GM19324 (cell line): ENCODE measurements at regions not wholly inside any gene's neighbourhood (a gene's known extent, or its start where the extent isn't known, plus 50 kb on each side); places are given as distances from the start of the nearest gene placed in this dataset.

ENCODE experiments used
- ATAC-seq: cut with Tn5 transposase; IDR thresholded peaks from one replicate; pipeline ENCODE4 v1.9.1; 2021; ENCODE audit warnings: mild to moderate bottlenecking, moderate library complexity; ENCODE audit not compliant: unreplicated experiment, low FRiP score

DNA sequence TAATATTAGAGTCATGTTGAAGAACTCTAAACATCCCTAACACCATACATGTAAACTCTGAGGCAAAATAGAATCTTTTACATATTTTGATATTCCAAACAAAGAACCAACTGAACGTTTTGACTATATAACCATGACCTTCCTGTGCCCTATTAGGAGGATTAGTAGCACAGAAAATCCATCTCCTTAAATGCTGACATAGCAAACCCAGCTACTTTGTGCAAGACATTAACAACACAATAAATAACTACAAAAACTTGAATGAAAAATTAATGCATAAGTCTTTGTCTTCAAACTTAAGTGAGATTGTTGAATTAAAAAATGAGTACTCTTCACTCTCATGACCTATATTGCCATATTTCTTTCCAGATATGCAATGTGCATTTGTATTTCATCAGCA, 450.0 kb upstream of the PDZRN3 start:
- no peak for ATAC-seq

DNA sequence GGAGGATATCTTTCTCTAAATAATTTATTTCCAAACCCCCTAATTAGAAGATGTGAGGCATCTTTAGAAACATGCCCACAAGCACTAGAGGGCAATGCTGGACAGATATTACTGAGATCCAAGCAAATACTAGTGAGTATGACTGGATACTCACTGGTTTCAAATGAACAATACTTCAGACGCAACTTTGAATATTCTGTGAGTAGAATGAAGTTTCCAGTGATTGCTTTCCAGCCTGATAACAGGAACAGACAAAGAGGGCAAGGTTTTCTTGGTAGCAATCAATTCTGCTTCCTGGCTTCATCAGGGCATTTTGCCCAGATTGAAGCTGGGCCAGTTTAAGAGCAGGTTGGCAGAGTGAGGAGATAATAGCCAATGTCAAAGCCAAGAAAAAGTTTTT, 442.6 kb upstream of the PDZRN3 start:
- ATAC-seq = no peak

DNA sequence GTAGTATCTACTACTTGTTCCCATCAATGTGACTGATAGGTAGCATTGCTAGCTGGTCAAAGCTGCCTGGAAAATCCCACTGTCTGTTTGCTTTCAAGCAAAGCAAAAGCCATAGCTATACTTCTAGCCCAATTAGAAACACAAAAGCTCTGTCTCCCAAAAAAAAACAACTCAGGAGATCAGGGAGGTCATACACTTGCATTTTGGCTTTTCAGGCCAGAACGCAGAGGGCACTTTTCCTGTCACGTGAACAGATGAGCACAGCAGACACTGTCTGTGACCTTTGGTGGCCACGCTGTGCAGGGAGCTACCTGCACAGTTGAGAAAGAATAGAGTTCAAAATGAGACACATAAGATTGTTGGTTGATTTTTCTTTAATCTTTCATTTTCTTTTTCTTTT, 441.7 kb upstream of the PDZRN3 start:
- ATAC-seq = no peak

DNA sequence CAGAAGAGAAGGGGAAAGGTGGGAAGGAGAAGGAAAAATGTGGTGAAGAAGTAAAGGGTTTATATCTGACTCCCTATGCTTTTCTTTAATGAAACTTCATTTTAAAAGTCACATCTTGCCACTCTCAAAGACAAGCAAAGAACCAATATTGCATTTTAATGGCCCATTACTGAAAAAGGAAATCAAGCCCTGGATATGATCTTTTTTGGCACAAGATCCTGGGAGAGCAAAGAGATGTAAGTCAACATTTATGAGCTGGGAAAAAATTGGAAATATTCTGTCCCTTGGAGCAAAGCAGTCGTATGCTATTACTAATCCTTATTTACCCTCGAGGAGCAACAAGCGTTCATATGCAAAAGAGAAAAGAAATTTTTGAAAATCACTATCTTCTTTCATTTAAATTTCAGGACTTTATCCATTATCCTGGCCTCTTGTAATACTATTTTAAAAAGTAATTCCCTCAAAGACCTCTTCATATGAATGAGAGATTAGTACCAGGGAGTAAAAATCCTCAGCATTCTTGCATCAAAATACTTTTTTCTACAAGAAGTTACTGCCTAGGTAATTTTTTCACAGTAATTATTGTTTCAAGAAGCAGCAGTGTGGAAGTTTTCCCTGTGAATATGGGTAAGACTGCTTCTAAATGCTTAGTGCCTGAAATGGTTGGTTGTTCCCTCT, 435.3 kb upstream of the PDZRN3 start:
- no peak for ATAC-seq

DNA sequence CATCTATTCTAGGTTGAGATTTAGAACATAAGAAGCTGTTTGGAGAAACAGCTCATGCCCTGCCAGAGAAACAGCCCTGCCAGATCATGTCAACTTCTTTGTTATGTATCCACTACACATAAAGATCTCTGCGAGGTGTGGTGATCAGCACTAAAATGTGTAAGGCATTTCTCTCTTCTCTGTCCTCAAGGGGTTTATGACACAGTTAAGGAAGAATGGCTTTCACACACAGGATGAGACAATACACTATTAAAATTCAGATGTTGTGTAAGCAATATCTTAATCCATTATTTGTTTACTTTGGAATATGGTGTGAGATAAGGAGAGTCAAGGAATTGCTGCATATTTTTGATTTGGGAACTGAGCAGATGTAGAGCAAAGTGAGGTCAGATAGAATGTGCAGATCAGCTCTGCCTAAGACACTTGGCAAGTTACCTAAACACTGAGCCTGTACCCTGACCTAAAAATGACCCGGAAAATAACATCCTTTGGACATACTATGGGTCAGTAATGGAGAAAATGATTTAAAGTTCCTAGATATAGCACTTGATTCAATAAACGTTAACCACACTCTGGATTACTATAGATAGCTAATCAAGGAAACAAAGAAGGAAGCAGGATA, 434.7 kb upstream of the PDZRN3 start:
- no peak for ATAC-seq

DNA sequence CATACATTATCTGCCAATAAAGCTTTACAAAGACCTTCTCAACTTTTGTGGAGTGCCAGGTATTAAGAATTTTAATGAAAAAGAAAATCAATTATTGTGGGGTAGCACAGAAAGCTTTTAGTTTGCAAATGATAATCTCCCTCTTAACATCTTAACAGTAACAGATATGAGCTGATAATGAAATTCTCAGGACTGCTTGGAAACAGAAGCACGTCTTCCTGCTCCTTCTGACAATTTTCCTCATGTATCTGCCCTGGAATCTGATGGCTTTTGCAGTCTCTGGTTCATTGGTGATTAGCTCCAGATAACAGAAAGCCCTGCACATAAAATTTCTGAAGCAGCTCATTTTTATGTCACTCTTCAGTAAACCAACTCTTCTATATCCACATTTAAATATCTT, 432.4 kb upstream of the PDZRN3 start:
- no peak for ATAC-seq

DNA sequence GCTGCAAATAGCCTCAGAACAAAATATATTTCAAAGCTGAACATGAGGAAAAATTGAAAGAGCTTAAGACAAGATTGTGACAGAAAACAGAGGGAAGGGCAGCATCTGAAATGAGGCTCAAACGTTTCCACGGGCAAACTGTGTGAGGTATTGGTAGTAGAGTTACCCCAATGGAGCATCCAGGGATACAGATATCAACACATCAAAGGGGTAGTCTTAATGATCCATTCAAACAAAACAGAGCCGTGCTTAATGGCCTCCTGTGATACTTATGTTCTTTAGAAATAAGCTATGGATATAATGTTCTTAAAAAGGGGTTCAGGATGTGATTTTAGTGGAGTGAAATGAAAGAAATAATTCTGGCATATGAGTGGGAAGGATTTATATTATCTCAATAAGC, 430.3 kb upstream of the PDZRN3 start:
- ATAC-seq = no peak

DNA sequence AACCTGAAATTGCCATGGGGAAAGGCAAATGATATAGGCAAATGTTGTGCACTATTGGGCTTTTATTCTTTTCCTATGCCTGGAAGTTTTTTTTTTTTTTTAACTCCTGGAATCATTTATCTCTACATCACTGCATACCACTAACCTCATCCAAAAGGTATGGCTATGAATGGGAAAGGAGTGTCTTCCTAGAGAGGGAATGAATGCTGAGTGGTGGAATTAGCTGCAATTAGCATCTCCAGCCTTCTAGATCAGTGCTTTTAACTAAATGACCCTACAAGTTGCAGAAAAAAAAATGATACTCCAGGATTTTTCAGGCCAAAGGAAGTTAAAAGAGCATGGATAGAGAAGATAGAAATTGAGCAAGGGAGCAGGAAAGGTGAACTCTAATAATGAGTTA, 429.8 kb upstream of the PDZRN3 start:
- no peak for ATAC-seq

DNA sequence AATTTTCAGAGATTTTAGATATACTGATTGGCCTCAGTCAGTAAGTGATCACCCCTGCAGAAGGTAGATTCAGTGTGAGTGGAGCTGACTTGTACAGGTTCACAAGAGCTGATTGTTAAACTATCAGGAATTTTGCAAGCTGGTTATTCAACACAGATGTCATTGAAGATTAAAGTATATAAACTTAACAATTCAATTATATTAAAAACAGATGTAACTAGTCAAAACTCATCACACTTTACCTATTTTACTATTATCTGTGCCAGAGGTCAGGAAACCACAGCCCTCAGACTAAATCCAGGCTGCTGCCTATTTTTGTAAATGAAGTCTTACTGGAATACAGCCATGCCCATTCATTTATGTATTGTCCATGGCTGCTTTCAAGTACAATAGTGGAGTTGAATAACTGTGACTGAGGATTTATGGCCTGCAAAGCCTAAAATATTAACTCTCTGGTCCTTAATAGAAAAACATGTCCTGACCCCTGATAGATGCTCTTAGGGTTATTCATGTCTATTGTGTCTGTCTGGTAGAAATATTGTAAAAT, 429.3 kb upstream of the PDZRN3 start:
- ATAC-seq = no peak

DNA sequence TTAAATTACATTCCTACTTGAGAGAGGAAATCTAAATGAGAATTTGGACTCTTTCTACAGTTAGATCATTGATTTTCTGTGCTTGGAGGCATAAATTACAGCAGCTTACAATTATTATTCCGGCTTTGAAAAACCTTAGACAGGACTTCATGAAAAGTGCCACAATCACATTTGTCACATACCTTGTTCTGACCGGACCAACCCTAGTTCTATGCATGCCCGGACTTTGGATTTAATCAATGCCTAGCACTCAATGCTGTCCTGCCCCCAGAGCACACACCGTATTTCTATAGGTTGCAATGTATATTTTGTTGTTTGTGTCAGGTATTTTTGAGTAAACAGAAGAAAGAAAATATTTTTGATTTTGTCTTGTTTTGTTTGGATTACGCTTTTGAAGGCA, 424.7 kb upstream of the PDZRN3 start:
- no peak for ATAC-seq

DNA sequence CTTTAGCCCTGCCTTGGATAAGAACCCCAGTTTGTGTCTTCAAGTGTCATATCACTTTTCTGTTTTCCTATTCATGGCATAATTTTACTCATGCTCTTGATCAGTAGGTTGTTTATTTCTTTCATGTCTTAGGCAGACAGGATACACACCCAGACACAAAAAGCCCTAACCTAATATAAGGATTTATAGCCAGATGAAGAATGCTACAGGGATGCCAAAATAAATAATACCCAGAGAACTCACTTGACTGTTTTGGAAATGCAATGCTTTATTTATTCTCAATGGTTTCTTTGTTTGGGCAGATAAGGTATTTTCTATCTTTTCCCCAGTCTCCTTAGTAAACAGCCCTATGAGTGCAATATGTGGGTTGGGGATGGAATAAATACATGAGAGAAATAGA, 424.0 kb upstream of the PDZRN3 start:
- no peak for ATAC-seq

DNA sequence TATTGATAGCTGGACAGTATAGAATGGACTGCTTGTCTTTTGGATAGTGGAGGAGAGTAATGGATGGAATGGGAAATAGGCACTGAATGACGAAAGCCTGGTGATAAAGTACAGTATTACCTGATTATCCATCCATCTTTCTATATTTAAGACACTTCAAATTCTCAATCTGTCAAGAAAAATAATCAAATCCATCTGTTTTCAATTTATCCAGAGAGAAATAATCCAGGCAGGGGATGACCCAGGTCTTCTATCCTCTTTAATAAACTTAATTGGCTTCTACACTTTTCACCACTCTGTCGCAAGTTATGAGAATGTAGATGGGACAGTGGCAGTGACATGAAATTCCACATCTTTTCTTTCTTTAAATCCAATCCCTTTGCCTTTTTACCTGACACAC, 420.3 kb upstream of the PDZRN3 start:
- ATAC-seq = no peak

DNA sequence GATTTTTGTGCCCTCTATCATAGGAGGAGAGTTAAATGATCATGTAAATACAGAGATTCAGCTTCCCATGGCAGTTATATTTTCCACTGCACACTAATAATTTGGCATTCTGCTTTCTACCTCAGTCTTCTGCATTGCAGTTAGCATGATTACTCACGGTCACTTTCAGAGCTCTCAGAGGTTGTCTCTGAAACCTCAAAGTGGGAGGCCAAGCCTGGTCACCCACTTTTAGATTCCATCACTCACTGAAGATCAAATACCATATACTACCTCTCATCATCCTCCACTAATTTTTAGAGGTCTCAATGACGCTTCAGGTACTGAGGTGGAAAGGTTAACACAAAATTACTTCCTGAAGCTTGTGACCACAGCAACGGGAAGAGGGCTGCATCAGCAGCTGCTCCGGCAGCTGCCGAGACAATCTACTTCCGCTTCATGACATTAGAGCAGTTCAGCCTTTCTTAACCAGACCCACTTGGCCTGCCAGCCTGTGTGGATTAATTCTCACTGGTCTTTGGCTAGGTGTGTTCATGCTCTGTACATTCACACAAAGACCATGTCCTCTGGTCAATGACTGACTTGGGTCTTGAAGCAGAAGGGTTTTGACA, 416.4 kb upstream of the PDZRN3 start:
- ATAC-seq = no peak

DNA sequence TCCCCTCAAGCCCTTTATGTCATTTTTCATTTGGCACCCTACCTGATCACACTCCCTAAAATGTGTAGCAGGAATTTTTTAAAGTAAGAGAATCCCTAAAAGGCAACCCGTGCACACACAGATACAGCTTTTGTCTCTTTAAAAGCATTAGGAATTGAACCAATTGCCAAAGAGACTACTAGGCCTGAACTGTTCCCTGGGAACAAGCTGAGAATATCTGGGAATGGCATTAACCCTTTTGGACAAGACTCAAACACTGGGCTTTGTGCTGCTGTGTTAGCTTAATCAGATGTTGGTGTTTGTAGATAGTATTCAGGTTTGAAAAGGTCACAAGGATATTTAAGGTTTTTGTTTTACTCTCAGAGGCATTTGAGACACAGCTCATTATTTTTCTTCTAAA, 414.4 kb upstream of the PDZRN3 start:
- ATAC-seq = no peak

DNA sequence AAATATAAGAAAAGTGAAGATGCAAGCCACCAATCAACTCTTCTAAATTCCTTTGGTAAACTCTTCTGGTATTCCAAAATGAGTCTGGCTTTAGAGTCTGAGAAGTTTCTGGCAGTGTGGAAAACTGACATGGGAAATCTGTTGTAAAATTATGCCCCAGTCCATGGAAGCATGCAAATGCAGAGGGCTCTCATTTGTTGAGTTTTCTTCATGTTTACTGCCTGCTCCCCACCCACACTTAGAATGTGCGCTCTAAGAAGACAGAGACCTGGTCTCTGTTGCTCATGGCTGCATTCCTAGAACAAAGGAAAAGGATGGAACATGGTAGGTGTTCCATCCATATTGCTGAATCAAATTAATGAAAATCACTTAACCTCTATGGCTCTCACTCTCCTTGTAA, 411.8 kb upstream of the PDZRN3 start:
- no peak for ATAC-seq

DNA sequence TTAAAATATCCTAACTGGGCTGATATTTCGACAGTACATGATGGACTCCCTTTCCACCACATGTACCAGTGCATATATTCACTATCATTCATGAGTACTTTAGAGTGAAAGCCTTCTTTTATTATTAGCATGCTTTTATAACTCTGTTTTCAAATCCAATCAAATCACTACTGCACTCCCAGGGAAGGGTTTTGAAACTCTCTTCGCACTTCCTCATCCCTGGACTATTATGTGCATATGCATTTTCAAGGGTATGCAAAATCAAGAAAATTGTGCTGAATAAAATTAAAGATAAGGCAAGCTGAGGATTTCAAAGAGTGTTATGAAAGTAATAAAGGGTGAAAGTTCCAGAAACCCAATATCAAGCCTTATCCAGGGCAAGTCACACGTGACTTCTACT, 411.4 kb upstream of the PDZRN3 start:
- ATAC-seq = no peak

DNA sequence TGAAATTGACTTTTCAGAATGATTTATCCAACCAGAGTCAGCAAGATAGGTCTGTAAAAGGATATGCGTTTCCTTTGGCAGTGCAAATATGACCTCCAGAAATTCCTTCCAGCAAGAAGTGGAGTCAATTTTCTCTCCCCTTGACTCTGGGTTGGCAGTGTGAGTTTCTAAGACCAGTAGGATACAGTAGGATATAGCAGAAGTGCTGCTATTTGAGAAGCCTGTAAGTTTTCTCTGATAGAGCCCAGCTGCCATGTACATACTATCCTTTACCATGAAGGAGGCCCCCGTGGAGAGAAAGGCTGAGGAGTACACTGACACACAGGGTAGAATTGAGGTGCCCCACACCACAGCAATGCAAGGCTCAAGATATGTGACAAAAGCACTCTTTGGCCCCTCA, 409.1 kb upstream of the PDZRN3 start:
- ATAC-seq = no peak

DNA sequence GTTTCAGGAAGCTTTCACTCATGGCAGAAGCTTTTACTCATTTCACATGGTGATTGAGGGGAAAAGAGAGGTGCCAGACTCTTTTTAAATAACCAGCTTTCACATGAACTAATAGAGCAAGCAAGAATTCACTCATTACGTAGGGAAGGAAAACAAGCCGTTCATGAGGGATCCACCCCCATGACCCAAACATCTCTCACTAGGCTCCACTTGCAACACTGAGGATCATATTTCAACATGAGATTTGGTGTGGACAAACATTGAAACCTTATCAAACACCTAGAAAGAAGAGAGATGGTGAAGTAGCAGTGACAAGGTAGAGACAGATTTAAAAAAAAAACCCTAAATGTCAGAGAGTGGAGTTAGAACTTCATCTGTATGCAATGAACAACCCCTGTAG, 408.6 kb upstream of the PDZRN3 start:
- ATAC-seq = no peak

DNA sequence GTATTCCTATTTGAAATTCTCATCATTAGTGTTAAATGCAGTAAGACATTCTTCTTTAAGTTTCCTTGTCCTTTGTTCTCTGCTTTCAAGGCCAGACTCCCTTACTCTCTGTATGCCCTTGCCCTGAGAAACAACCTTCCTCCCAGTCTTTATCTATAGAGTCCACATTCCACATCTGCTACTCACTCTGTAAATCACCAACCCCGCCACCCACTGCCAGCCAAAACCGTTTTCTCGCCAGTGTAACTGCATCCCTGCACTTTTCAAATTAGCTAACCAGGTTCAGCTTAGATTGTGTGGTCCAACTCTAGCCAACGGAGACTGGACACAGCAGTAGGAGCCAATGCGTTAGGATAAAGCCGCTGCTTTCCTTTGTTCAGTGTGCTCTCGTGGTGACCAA, 402.4 kb upstream of the PDZRN3 start:
- no peak for ATAC-seq

DNA sequence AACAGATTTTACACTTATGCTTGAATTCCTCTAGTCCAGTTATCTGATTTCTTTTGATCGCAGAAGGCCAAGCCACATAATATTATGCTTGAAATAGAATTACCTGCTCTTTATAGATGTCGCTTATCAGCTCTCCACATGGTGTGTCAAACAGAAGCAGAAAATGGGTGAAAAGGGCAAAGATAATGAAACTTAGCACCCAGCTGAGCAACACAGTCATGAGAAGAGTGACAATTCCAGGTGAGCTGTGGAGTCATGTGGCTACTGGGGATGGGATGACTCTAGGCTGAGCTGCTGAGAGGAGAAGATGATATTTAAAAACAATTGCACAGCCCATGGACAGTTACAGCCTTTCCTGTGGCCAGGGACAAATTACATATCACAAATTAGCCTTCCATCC, 398.7 kb upstream of the PDZRN3 start:
- ATAC-seq = no peak

DNA sequence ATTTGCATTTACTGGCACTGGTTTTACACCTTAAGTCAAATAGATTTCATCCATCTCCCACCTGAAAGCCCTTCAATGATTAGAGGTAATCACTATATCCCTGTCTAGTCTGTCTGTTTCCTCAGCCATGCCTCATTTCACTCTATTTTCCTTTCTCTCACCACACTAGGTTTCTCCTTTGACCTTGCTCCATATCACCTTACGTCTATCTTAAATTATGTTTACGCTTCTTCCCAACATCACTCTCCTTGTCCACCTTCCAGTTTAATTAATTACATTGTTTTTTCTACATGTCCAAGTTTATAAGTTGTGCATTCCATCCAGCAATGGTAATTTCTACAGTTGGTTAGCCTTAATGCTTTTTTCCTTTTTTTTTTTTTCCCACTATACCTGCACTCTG, 396.7 kb upstream of the PDZRN3 start:
- ATAC-seq = no peak
